ENCODE measurements at regions not wholly inside any gene's neighbourhood (a gene's known extent, or its start where the extent isn't known, plus 50 kb on each side); places are given as distances from the start of the nearest gene placed in this dataset.

DNA sequence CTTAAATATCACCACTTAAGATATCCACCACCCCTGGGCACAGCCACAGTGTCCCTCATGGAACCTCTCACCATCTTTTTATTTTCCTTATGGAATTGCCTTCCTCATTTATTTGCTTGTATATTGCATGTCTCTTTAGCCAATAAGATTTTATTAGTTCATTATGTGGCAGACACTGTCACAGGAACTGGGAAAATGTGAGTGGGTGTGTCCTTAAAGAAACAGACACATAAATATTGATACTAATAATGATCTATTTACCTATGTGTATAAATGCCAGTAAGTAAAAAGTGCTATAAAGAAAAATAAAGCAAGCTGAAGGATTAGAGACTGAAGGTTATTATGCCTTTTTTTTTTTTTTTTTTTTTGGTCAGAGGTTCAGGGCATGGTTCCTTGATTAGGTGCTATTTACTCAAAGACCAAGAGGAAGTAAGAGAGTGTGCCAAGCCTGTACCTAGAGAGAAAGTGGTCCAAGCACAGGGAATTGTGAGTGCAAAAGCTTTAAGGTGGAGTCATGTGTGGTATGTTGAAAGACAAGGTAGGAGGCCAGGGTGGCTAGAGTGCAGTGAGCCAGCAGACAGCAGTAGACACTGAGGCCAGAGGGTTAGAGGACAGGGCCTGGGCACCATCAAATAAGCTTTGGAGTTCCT is 589.0 kb downstream of the USP25 start:
- Histone ChIP-seq H3K36me3 (no peaks in the 10 kb centered on the region), H3K9me3 (no peaks in the 10 kb centered on the region), H3K27ac (no peak overlapping the region), H3K4me1 (peaks cover 0 to 29% (median 0%) of the 10 kb centered on the region in 4 donors), H3K4me3 (no peak overlapping the region), H3K27me3 (no peaks in the 10 kb centered on the region)
- no peak for TF ChIP-seq EP300 (IDR thresholded peaks at IDR 0.05)
- no peak for TF ChIP-seq POLR2A (IDR thresholded peaks at IDR 0.05)
- TF ChIP-seq, protein P1, sequence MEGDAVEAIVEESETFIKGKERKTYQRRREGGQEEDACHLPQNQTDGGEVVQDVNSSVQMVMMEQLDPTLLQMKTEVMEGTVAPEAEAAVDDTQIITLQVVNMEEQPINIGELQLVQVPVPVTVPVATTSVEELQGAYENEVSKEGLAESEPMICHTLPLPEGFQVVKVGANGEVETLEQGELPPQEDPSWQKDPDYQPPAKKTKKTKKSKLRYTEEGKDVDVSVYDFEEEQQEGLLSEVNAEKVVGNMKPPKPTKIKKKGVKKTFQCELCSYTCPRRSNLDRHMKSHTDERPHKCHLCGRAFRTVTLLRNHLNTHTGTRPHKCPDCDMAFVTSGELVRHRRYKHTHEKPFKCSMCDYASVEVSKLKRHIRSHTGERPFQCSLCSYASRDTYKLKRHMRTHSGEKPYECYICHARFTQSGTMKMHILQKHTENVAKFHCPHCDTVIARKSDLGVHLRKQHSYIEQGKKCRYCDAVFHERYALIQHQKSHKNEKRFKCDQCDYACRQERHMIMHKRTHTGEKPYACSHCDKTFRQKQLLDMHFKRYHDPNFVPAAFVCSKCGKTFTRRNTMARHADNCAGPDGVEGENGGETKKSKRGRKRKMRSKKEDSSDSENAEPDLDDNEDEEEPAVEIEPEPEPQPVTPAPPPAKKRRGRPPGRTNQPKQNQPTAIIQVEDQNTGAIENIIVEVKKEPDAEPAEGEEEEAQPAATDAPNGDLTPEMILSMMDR (IDR thresholded peaks at IDR 0.05) = no peak
- no peak for DNase-seq (ENCODE audit: low spot score in 2 of 2)

DNA sequence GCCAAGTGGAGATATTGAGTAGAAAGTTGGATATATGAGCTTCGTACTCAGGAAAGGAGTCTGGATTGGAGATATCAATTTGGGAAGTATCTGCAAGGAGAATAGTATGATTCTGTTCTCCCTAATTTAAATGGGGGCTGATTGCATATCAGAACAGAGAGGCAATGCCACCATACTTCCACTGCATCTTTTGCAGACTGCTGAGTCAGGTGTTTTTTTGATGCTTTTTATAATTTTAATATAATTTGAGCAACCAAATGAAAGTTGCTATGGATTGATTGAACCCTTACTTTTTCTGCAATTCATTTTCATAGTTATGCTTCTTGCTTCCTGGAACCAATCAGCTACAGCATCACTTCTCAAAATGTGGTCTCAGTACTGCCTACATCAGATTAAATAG is 590.3 kb downstream of the USP25 start:
- H3K4me1 ChIP-seq = peaks cover 0 to 38% (median 0%) of the 10 kb centered on the region in 4 donors
- H3K36me3 ChIP-seq = no peaks in the 10 kb centered on the region
- no peak for DNase-seq (ENCODE audit: low spot score in 2 of 2)
- no peak overlapping the region for H3K4me3 ChIP-seq
- 97% methylated on average over 1 of the region's 1 CpG for WGBS, 2 donors
- H3K9me3 ChIP-seq = no peaks in the 10 kb centered on the region
- H3K27ac ChIP-seq = no peak overlapping the region
- no peaks in the 10 kb centered on the region for H3K27me3 ChIP-seq
- TF ChIP-seq, protein P1 (IDR thresholded peaks at IDR 0.05) = no peak
- TF ChIP-seq EP300 (IDR thresholded peaks at IDR 0.05) (no peak), POLR2A (IDR thresholded peaks at IDR 0.05) (no peak)

DNA sequence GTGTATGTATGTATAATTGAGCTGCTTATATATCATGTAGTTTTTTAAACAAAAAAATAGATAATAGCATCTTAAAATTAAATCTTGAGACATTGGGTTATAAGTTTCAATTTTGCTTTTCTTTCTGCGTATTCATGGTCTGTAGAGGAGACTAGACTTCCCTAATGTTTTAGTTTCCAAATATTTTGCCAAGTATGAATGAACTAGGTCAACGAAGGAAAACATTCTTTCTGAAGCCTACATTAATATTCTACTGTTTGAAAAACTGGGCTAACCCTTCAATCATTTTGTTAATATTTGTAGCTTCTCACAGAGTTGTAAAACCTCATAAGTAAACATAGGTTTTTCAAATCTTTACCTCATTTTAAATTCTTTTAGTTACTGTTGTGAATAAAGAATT is 592.7 kb downstream of the USP25 start:
- Histone ChIP-seq H3K36me3 (peaks cover 0 to 5% (median 0%) of the 10 kb centered on the region in 3 donors), H3K9me3 (no peaks in the 10 kb centered on the region), H3K27me3 (no peaks in the 10 kb centered on the region), H3K27ac (peak overlapping the region in 2 of 4 donors; percentile 18 to 48), H3K4me3 (no peak overlapping the region), H3K4me1 (peaks cover 0 to 39% (median 0%) of the 10 kb centered on the region in 4 donors)
- DNase-seq (ENCODE audit: low spot score in 2 of 2) = no peak
- TF ChIP-seq POLR2A (IDR thresholded peaks at IDR 0.05) = no peak
- TF ChIP-seq, protein P1 (IDR thresholded peaks at IDR 0.05) = no peak
- TF ChIP-seq EP300 (IDR thresholded peaks at IDR 0.05) = no peak
- WGBS, 2 donors = 32 to 36% methylated on average over 2 of the region's 2 CpGs

DNA sequence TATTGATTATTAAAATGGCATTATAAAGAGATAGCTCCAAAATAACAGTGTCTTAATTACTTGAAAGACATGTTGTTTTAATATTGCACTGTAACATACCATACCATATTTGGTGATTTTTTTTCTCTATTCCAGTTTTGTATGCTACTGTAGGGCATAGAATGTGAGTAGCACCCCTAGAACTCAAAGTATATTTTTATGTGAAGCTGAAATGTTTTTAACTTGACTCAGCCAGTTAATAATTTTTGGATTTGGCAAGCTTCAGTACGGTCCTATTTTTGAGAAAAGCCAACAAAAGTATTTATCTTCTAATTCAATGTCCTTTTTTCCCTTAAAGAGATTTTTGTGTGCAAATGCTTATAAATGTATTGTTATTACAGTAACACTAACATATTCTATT is 593.8 kb downstream of the USP25 start:
- Histone ChIP-seq H3K27ac (peak overlapping the region in 1 of 4 donors; percentile 36), H3K4me3 (no peak overlapping the region), H3K36me3 (peaks cover 0 to 5% (median 0%) of the 10 kb centered on the region in 3 donors), H3K4me1 (peaks cover 0 to 34% (median 0%) of the 10 kb centered on the region in 4 donors), H3K27me3 (no peaks in the 10 kb centered on the region), H3K9me3 (no peaks in the 10 kb centered on the region)
- no peak for DNase-seq (ENCODE audit: low spot score in 2 of 2)
- TF ChIP-seq, protein P1 (IDR thresholded peaks at IDR 0.05) = no peak
- TF ChIP-seq POLR2A (IDR thresholded peaks at IDR 0.05) = no peak
- TF ChIP-seq EP300 (IDR thresholded peaks at IDR 0.05) = no peak
- WGBS, 2 donors = 27 to 35% methylated on average over 1 of the region's 1 CpG

DNA sequence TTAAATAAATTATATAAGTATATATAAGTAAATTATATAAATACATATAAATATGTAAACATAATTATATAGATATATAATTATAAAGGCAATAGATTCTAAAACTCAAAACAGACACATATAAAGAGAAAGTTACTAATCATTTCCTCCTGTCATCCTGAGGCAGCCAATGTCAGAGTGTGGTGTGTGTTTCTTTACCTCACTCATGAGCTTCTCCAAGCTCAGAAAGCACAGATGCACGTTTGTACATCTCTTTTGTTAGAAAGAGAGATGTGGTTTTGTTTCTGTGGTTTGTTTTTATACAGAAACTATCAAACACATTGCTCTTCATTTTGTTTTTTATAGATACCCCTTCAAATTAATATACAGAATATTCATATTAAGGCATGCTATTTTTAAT is 594.8 kb downstream of the USP25 start:
- DNase-seq (ENCODE audit: low spot score in 2 of 2) = no peak
- Histone ChIP-seq H3K27ac (no peak overlapping the region), H3K9me3 (no peaks in the 10 kb centered on the region), H3K4me1 (peaks cover 0 to 39% (median 2%) of the 10 kb centered on the region in 4 donors), H3K4me3 (no peak overlapping the region), H3K27me3 (no peaks in the 10 kb centered on the region), H3K36me3 (peaks cover 0 to 5% (median 0%) of the 10 kb centered on the region in 3 donors)
- 36 to 40% methylated on average over 1 of the region's 1 CpG for WGBS, 2 donors
- no peak for TF ChIP-seq EP300 (IDR thresholded peaks at IDR 0.05)
